NCI-H345 (cell line): ENCODE measurements at regions not wholly inside any gene's neighbourhood (a gene's known extent, or its start where the extent isn't known, plus 50 kb on each side); places are given as distances from the start of the nearest gene placed in this dataset.

Experiments
- DNase-seq: peaks from one replicate; lab custom pipeline; 2025; lab: John Stamatoyannopoulos, UW

- no peak for DNase-seq
Observed at GRCh38 chr6:167566711-167567141, 241.8 kb downstream of the TTLL2 start.

GRCh38 chr6:167567142-167568033 lies 242.5 kb downstream of the TTLL2 start:
- no peak for DNase-seq

DNA sequence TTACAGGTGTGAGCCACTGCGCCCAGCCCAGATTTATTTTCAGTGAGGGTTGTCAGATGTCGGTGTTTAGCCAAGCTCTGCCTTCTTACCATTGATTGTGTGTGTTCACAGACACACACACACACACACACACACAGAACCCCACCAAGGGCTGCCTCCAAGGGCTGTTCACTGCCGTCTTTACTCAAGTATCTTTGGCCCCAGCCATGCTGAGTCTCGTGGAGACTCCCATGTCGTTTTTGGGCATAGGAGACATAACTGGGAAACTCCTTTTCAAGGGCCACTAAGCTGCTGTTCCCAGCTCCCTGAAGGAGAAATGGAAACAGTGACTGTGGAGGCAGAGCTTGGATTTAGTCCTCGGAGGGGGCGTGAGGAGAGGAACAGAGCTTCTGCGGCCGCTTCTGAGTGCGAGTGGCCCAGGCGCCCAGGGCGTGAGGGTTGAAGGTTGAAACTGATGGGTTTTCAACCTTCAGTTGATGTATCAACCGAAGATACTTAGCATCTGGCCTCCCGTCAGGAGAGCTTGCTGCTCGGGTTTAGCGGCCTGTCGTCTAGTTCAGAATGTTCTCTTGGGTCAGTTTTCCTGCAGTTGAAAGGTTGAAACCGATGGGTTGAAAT lies 243.6 kb downstream of the TTLL2 start:
- DNase-seq: no peak

DNA sequence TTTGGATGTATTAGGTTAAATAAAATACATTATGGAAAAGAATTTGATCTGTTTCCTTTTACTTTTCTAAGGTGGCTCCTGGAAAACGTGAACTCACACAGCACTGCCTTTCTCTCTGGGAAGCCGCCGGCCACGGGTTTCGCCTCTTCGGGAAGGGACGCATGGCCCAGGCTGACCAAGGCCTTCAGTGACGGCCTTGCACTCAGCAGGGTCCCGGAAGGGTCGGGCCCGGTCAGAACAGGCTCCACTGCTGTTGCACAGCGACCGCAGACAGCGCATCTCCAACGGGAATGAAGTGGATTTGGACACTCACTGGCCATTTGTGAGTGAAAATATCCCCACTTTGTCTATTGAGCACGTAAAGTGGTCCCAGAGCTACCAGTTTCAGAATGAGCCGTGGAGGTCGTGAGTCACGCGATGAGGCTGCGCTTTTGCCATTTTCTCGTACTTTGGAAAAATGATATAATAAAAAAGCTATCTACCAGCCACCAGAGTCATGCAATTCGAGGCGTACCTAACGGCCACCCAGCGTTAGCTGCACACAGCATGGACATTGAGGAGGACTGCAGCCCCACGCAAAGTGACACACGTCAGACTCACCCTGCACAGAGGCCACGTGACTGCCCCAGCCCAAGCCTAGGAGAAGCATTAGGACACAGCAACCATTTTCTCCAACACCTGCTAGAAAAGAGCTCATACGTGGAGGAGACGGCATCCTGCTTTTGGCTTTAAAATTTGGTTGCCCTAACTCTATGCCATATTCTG lies 244.3 kb downstream of the TTLL2 start:
- no peak for DNase-seq

GRCh38 chr6:167569879-167570278 lies 245.0 kb downstream of the TTLL2 start:
- DNase-seq: no peak

- no peak for DNase-seq
Observed at GRCh38 chr6:167570460-167571400, 245.8 kb downstream of the TTLL2 start.

DNA sequence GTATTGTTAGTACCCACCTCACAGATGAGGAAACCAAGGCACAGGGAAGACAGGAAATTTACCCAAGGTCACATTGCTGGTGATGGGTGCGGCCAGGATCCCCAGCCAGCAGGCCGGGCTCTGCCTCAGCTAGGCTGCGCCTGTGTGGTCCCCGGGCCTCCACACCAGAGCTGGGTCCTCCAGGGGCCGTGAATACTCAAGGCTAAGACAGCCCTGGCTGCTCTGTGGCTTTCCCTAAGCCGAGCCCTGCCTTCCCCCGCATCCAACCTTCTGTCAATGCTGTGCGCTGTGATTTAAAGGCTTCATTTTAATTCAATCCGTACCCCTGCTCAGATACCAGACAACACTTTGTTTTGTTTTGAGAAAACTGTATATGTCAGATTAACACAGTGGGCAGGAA lies 246.7 kb downstream of the TTLL2 start:
- no peak for DNase-seq

- DNase-seq: no peak
Observed at GRCh38 chr6:167572106-167572505, 247.2 kb downstream of the TTLL2 start.

DNA sequence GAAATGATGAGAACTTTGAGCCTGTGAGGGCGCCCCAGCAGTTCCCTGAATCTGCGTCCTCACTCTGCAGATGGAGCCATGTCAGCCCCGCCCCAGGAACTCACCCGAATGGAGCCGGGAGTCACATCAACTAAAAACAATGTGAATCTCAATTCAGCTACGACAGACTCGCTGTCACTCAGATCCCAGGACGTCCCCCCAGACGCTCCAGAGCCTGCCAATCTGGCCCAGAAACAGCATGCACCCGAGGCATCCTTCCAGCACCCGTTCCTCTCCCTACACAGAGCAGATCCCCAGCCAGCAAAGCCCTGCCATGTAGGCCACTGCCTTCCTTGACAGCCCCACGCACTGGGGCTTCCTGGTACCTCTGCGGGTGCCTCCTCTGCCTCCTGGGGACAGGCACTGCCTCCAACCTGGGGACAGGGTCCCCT lies 248.0 kb downstream of the TTLL2 start:
- no peak for DNase-seq

DNA sequence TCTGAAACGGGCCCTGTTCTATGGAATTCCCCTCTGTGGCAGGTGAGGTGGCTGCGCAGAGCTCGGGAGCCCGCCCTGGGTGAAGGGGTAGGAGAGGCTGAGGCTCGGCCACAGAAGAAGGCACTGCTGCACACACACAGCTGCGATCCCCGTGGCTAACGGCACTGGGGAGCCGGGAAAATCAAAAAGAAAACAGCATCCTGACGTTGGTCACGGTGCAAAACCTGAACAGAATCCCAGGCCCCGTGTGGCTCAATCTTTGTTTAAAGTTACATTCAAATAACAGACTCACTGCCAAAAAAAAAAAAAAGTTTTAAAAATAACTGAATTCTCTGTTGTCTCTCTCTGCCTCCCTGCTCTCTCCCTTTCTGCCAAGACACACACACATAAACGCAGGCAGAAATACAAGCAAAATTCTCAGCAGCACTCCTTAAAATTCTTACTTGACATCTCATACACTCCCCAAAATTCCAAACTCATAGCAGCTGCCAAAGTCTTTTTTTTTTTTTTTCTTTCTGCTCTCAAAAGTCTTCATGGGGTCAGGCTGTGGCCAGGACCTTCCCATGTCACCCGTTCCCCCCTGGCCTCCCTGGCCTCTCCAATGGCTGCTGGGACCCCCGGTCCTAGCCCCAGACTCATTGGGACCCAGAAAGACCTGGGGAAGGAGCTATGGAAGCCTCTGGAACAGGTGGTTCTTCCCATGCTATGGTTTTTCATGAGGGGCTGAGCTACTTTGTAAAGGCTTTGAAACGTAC lies 248.8 kb downstream of the TTLL2 start:
- no peak for DNase-seq

DNA sequence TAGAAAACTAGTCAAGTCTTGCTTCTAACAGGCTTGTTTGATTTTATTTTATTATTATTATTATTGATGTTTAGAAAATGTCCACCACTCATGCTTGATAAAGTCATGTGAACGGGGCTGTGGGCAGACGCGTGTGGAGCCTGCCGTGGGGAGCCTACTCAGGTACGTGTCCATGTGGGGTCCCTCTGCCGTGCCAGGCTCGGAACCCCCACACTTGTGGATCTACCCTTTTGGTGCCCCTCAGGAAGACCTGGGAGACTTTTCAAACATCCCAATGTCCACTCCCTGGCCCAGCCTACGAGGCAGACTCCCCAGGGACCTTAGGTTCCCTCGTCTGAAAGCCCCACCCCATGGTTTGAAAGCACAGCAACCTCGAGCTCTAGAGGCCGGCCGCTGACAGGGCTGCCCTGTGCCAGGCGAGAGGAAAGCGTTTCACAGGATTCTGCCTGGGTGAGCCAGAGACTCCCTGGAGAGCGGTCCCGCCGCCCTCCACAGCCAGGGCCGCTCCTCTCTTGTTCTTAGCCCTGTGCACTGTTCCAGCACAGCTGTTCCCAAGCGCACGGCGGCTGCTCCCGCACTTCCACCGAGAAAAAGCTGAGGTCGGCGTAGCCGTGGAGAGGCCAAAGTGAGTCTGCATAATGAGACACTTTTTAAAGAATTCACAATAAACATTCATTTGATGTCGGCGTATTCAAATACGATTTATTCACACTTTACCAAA lies 249.7 kb downstream of the TTLL2 start:
- no peak for DNase-seq

GRCh38 chr6:167575158-167575696 lies 250.3 kb downstream of the TTLL2 start:
- DNase-seq: no peak

DNA sequence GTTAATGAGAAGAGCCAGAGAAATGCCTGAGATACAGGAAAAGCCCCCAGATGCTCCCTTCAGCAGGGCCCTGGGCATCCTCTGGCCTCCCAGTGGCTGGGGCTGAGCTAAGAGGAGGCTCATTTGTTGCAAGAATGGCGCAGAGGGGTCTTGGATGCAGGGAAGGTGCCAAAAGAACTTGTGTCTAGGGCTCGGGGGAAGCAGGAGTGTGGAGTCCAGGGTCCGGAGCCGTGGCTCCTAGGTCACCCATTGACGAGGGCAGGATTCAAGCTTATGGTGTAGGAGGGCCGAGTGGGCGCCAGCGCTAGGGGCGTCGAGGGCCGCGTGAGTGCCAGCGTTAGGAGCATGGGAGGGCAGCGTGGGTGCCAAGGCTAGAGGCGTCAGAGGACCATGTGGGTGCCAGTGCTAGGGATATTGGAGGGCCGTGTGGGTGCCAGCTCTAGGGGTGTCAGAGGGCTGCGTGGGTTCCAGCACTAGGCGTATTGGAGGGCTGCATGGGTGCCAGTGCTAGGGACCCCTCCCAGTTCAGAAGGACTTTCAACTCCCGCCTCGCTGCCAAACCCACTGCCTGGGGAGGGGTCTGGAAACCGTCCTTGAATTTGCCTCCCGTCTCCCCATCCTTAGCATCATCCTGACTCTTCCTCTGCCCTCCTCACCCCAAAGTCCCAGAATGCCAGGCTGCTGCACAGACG lies 250.5 kb upstream of the AFDN start:
- DNase-seq: no peak

DNA sequence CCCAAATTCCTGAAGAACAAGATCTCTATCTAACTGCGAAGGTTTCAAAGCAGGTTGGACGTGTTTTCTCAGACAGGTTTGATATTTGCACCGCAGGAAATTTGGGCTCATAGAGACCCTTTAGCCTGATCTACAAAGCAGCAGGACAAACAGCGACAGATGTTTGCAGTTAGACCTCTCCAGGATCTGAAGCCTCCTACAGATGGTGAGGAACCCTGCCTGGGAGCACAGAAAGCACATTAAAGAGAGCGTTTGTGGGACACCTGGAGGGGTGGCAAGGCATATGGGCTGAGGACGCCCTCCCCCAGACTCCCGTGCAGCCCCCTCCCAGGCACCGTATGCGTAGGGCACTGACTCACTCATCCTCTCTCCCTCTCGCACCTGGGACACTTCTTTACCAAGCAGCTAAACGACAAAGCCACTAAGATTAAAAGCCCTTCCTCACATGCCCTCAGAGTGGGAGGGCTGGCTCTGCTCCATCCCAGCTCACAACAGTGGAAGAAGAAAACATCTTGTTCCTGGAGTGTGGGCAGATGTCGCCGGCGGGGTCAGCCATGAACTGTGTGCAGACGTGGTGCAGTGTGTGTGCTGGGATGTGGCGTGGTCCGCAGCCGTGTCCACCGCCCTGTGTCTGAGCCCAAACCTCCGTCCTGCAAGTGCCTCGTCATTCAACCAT lies 249.7 kb upstream of the AFDN start:
- DNase-seq: no peak

- DNase-seq: no peak
Observed at GRCh38 chr6:167577891-167578361, 248.8 kb upstream of the AFDN start.

DNA sequence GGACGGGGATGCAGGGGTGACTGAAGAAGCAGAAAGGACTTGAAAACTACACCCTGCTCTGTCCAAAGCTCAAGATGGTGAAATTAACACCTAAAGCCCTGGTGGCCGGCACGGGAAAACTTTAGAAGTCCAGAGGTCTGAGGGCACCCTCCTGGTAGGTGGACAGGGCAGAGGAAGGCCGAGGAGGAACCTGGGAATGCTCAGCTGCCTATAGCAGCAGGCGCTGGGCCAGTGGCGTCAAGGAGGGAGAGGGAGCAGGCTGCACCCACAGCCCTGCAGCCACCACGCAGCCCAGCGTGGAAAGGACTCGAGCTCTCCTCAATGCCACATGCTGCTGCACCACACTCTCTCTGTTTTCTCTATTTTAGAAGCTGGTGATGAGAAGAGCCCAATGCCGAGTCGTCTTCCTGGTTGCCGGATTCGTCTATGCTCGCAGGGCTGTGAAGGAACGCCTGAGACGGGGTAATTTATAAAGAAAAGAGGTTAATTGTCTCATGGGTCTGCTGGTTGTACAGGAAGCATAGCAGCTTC lies 248.3 kb upstream of the AFDN start:
- DNase-seq: no peak

DNA sequence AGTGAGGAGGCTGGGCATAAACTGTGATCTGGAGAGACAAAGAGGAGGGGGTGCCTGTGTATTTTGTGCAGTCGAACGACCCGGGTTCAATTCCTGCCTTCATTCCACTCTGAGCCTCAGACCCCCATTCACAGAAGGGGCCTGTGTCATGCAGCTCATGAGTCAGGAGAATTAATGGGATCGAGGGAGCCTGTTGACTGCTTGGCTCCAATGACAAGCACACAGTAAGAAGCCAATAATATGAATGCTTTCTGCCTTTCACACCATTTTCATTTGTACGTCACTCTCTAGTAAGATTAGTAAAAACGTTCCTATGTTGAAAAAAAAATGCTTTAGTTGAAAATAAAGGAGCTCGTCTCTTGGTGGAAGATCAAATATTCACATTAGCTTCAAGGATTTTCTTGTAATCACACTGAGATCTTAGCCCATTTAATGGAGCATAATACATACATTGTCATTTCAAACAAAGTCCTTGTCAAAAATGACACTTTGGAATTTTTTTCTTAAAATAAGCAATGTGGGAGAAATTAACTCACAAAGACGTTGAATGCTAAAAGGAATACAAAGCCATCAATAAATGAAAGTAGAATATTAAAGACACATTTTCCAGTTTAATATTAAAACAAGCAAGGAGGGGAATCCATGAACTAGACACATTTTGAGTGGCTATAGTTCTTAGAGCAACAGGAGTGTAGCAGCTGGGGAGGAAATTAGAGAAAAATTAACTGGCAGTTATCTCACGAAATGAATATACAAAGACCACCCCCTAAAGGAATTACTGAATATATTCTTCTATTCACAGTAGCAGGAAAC lies 246.7 kb upstream of the AFDN start:
- DNase-seq: no peak

GRCh38 chr6:167580619-167580911 lies 246.1 kb upstream of the AFDN start:
- peak; percentile 14 for DNase-seq
